Left lung (tissue), 4 donors: ENCODE measurements at regions not wholly inside any gene's neighbourhood (a gene's known extent, or its start where the extent isn't known, plus 50 kb on each side); places are given as distances from the start of the nearest gene placed in this dataset.

Experiments
- ATAC-seq: fragments of 200-7000 bp; cut with Tn5 transposase; one replicate; pipeline ENCODE4 v1.9.1; 2020; ENCODE audit warnings: moderate library complexity
- DNase-seq, 4 donors: peaks; one replicate each; pipeline ENCODE4 v3.0.0-alpha.2; 2013 to 2020
- H3K27ac ChIP-seq, 2 donors: fragments of 200-600 bp; sonication (generic) in 1 of 2; one replicate each; pipeline versions ENCODE4 v1.5.0 to v1.8.0; 2020 to 2021
- H3K27me3 ChIP-seq, 2 donors: fragments of 200-600 bp; sonication (generic) in 1 of 2; one replicate each; pipeline versions ENCODE4 v1.5.0 to v1.8.0; 2020 to 2021
- H3K36me3 ChIP-seq, 2 donors: fragments of 200-600 bp; sonication (generic) in 1 of 2; one replicate each; pipeline versions ENCODE4 v1.5.0 to v1.8.0; 2020 to 2021
- H3K4me1 ChIP-seq, 2 donors: fragments of 200-600 bp; one replicate each; pipeline ENCODE4 v1.8.0; 2021
- H3K4me3 ChIP-seq, 2 donors: fragments of 200-600 bp; sonication (generic) in 1 of 2; one replicate each; pipeline versions ENCODE4 v1.5.0 to v1.8.0; 2020 to 2021; ENCODE audit warnings: mild to moderate bottlenecking in 1 of 2
- H3K9me3 ChIP-seq, 2 donors: fragments of 200-600 bp; sonication (generic) in 1 of 2; one replicate each; pipeline versions ENCODE4 v1.5.0 to v1.8.0; 2020 to 2021
- CTCF ChIP-seq, 2 donors: fragments of 200-600 bp; sonication (generic) in 1 of 2; IDR thresholded peaks; one replicate each; pipeline versions ENCODE4 v1.5.0 to v1.8.0; 2021; ENCODE audit warnings: antibody characterized with exemption in 2 of 2
- intact Hi-C, 2 donors: fragments of 100-400 bp; cut with DNase I; formaldehyde crosslinking; loops; one replicate each; pipeline versions ENCODE4 v1.11.2 to v1.14.2; 2022
- donor health status: DM: no; HTN: yes; CAD: no.
- donor health status: DM: no; HTN: no; CAD: no.

- Histone ChIP-seq H3K9me3 (peaks cover 0 to 37% of the 10 kb centered on the region in 2 donors), H3K4me1 (no peaks in the 10 kb centered on the region), H3K4me3 (no peak overlapping the region), H3K36me3 (no peaks in the 10 kb centered on the region), H3K27me3 (no peaks in the 10 kb centered on the region), H3K27ac (no peak overlapping the region)
- intact Hi-C loops = no loop called here
- no peak for TF ChIP-seq CTCF (IDR thresholded peaks at IDR 0.05)
- DNase-seq (no peak), ATAC-seq (no peak)
These were observed 1946.3 kb upstream of the CDH9 start for GRCh38 chr5:28984639-28985038.

GRCh38 chr5:28975508-28975907, 1937.1 kb upstream of the CDH9 start:
- intact Hi-C loops = no loop called here
- no peak for DNase-seq
- H3K36me3 ChIP-seq = no peaks in the 10 kb centered on the region
- no peak for TF ChIP-seq CTCF (IDR thresholded peaks at IDR 0.05)
- H3K4me1 ChIP-seq = no peaks in the 10 kb centered on the region
- H3K4me3 ChIP-seq = no peak overlapping the region
- peaks cover 0 to 17% of the 10 kb centered on the region in 2 donors for H3K9me3 ChIP-seq
- no peak for ATAC-seq
- H3K27ac ChIP-seq = no peak overlapping the region
- H3K27me3 ChIP-seq = no peaks in the 10 kb centered on the region

GRCh38 chr5:28967848-28968247, 1929.5 kb upstream of the CDH9 start:
- Histone ChIP-seq H3K9me3 (peaks cover 0 to 11% of the 10 kb centered on the region in 2 donors), H3K27me3 (no peaks in the 10 kb centered on the region), H3K27ac (no peak overlapping the region), H3K4me1 (no peaks in the 10 kb centered on the region), H3K4me3 (no peak overlapping the region), H3K36me3 (no peaks in the 10 kb centered on the region)
- intact Hi-C loops = no loop called here
- no peak for TF ChIP-seq CTCF (IDR thresholded peaks at IDR 0.05)
- ATAC-seq = no peak
- DNase-seq = no peak

DNA sequence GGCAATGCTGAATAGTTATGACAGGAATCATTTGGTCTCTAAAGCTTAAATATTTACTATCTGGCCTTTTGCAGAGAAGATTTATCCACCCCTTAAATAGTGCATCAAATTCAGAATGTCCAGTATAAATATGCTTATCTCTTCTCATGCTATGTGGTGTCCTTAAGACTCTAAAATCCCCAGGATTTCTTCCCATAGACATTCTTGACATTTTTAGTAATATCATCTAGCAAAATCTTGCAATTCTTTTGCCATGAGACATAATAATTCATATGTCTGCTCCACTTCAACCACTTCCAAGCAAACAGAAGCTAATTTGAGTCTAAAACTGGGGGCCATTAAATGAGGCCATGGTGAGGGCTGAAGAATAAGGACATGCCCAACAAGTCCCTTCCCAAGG, 1923.4 kb upstream of the CDH9 start:
- H3K9me3 ChIP-seq = no peaks in the 10 kb centered on the region
- ATAC-seq = no peak
- no peak overlapping the region for H3K4me3 ChIP-seq
- H3K4me1 ChIP-seq = no peaks in the 10 kb centered on the region
- H3K27me3 ChIP-seq = no peaks in the 10 kb centered on the region
- H3K27ac ChIP-seq = no peak overlapping the region
- DNase-seq = no peak
- intact Hi-C loops = no loop called here
- H3K36me3 ChIP-seq = no peaks in the 10 kb centered on the region
- no peak for TF ChIP-seq CTCF (IDR thresholded peaks at IDR 0.05)

- Histone ChIP-seq H3K4me1 (no peaks in the 10 kb centered on the region), H3K27me3 (no peaks in the 10 kb centered on the region), H3K9me3 (no peaks in the 10 kb centered on the region), H3K27ac (no peak overlapping the region), H3K4me3 (no peak overlapping the region), H3K36me3 (no peaks in the 10 kb centered on the region)
- no peak for DNase-seq
- TF ChIP-seq CTCF (IDR thresholded peaks at IDR 0.05) = no peak
- intact Hi-C loops = no loop called here
- no peak for ATAC-seq
These were observed 1920.2 kb upstream of the CDH9 start for GRCh38 chr5:28958581-28958980.
